GM23338 (cell line): ENCODE measurements at regions not wholly inside any gene's neighbourhood (a gene's known extent, or its start where the extent isn't known, plus 50 kb on each side); places are given as distances from the start of the nearest gene placed in this dataset.

Experiments
- ATAC-seq: fragments of 200-7000 bp; cut with Tn5 transposase; 3 replicates; pipeline ENCODE4 v1.9.1; 2020
- DNase-seq: peaks from one replicate; pipeline ENCODE4 v3.0.0-alpha.2; 2015; ENCODE audit warnings: low spot score
- H2AFZ ChIP-seq: fragments of 200-600 bp; sonication (generic); 2 replicates; pipeline ENCODE4 v1.8.0; 2016; ENCODE audit warnings: antibody characterized with exemption, mild to moderate bottlenecking, moderate library complexity
- H3F3A ChIP-seq: fragments of 200-600 bp; sonication (generic); replicated peaks from 2 replicates; pipeline ENCODE4 v1.8.0; 2017; ENCODE audit warnings: antibody characterized with exemption, mixed run types, low read depth
- H3K27ac ChIP-seq: fragments of 200-600 bp; sonication (generic); 2 replicates; pipeline ENCODE4 v1.6.1; 2016; ENCODE audit warnings: low read depth
- H3K27me3 ChIP-seq: fragments of 200-600 bp; sonication (generic); 2 replicates; pipeline ENCODE4 v1.8.0; 2016; ENCODE audit warnings: mild to moderate bottlenecking, mixed run types, moderate library complexity; ENCODE audit not compliant: insufficient read depth
- H3K36me3 ChIP-seq: fragments of 200-600 bp; sonication (generic); 2 replicates; pipeline ENCODE4 v1.8.0; 2016; ENCODE audit warnings: mild to moderate bottlenecking; ENCODE audit not compliant: insufficient read depth
- H3K4me1 ChIP-seq: fragments of 200-600 bp; sonication (generic); 2 replicates; pipeline ENCODE4 v1.8.0; 2016; ENCODE audit warnings: mild to moderate bottlenecking, moderate library complexity; ENCODE audit not compliant: insufficient read depth
- H3K4me2 ChIP-seq: fragments of 200-600 bp; sonication (generic); 2 replicates; pipeline ENCODE4 v1.7.1; 2017; ENCODE audit warnings: mixed run types
- H3K4me3 ChIP-seq: fragments of 200-600 bp; sonication (generic); 2 replicates; pipeline ENCODE4 v1.6.1; 2016; ENCODE audit warnings: mixed run types
- H3K79me2 ChIP-seq: fragments of 200-600 bp; sonication (generic); replicated peaks from 2 replicates; pipeline ENCODE4 v1.8.0; 2017; ENCODE audit warnings: mild to moderate bottlenecking; ENCODE audit not compliant: insufficient read depth
- H3K9me2 ChIP-seq: fragments of 200-600 bp; sonication (generic); 2 replicates; pipeline ENCODE4 v1.8.0; 2017; ENCODE audit not compliant: insufficient read depth
- H4K20me1 ChIP-seq: fragments of 200-600 bp; sonication (generic); replicated peaks from 2 replicates; pipeline ENCODE4 v1.8.0; 2017; ENCODE audit warnings: mild to moderate bottlenecking; ENCODE audit not compliant: insufficient read depth
- H3K27ac Mint-ChIP-seq: 2 replicates; pipeline ENCODE4 v1.8.0; 2020; ENCODE audit warnings: inconsistent platforms, mild to moderate bottlenecking, moderate library complexity, mixed read lengths
- H3K27me3 Mint-ChIP-seq: 3 replicates; pipeline ENCODE4 v1.8.0; 2022; ENCODE audit warnings: low read depth, mild to moderate bottlenecking, moderate library complexity, mixed read lengths, inconsistent platforms; ENCODE audit not compliant: insufficient read depth, poor library complexity
- H3K36me3 Mint-ChIP-seq: 3 replicates; pipeline ENCODE4 v1.8.0; 2021; ENCODE audit warnings: low read depth, mild to moderate bottlenecking, inconsistent platforms, moderate library complexity, mixed read lengths
- H3K4me1 Mint-ChIP-seq: 3 replicates; pipeline ENCODE4 v1.8.0; 2020; ENCODE audit warnings: mild to moderate bottlenecking, inconsistent platforms, mixed read lengths
- H3K4me3 Mint-ChIP-seq: 3 replicates; pipeline ENCODE4 v1.8.0; 2021; ENCODE audit warnings: moderate library complexity, mild to moderate bottlenecking, inconsistent platforms, mixed read lengths
- H3K9me3 Mint-ChIP-seq: 3 replicates; pipeline ENCODE4 v1.8.0; 2020; ENCODE audit warnings: moderate library complexity, mild to moderate bottlenecking, inconsistent platforms, mixed read lengths
- CREB1 ChIP-seq: fragments of 250-450 bp; sonication (Bioruptor Pico); IDR thresholded peaks from 2 replicates; pipeline ENCODE4 v1.5.0; 2020; ENCODE audit warnings: low read depth, mild to moderate bottlenecking, moderate library complexity
- EZH2 ChIP-seq: fragments of 200-600 bp; sonication (generic); IDR thresholded peaks from one replicate; pipeline ENCODE4 v1.8.0; 2017; ENCODE audit warnings: antibody characterized with exemption, mild to moderate bottlenecking, low read depth; ENCODE audit not compliant: unreplicated experiment
- EZH2phosphoT487 ChIP-seq: fragments of 200-600 bp; sonication (generic); IDR thresholded peaks from one replicate; pipeline ENCODE4 v1.8.1; 2018; ENCODE audit warnings: antibody characterized with exemption; ENCODE audit not compliant: unreplicated experiment
- JUNB ChIP-seq: IDR thresholded peaks from one replicate; pipeline ENCODE4 v1.6.1; 2016; ENCODE audit warnings: antibody characterized with exemption; ENCODE audit not compliant: unreplicated experiment
- NANOG ChIP-seq: IDR thresholded peaks from 2 replicates; pipeline ENCODE4 v1.6.1; 2016; ENCODE audit warnings: antibody characterized with exemption, borderline replicate concordance
- POLR2AphosphoS5 ChIP-seq: IDR thresholded peaks from 2 replicates; pipeline ENCODE4 v1.6.1; 2016; ENCODE audit warnings: antibody characterized with exemption, low read depth
- STAT1 ChIP-seq: IDR thresholded peaks from one replicate; pipeline ENCODE4 v1.6.1; 2016; ENCODE audit warnings: antibody characterized with exemption; ENCODE audit not compliant: unreplicated experiment
- ZNF114 ChIP-seq: fragments of 250-450 bp; sonication (Bioruptor Pico); IDR thresholded peaks from 2 replicates; pipeline ENCODE4 v1.5.0; 2020; ENCODE audit warnings: mild to moderate bottlenecking, moderate library complexity
- ZNF331 ChIP-seq: fragments of 250-450 bp; sonication (Bioruptor Pico); IDR thresholded peaks from 2 replicates; pipeline ENCODE4 v1.5.0; 2020; ENCODE audit warnings: low read depth, mild to moderate bottlenecking, moderate library complexity
- TF ChIP-seq, protein P1 (sequence below), 2 experiments: fragments of 200-600 bp in 1 of 2; sonication (generic) in 1 of 2; conservative IDR thresholded peaks; 2 replicates each; pipeline versions ENCODE4 v1.5.1 to v1.6.1; 2016 to 2017; ENCODE audit warnings: antibody characterized with exemption in 2 of 2, low read depth in 2 of 2, mild to moderate bottlenecking in 2 of 2, moderate library complexity in 1 of 2
- TF ChIP-seq, protein P2 (sequence below): IDR thresholded peaks from 2 replicates; pipeline ENCODE4 v1.6.1; 2016; ENCODE audit warnings: antibody characterized with exemption
- TF ChIP-seq, protein P3 (sequence below): fragments of 250-450 bp; sonication (Bioruptor Pico); IDR thresholded peaks from 2 replicates; pipeline ENCODE4 v1.5.0; 2020; ENCODE audit warnings: mild to moderate bottlenecking, moderate library complexity
- TF ChIP-seq, protein P4 (sequence below): IDR thresholded peaks from one replicate; pipeline ENCODE4 v1.6.1; 2018; ENCODE audit warnings: antibody characterized with exemption; ENCODE audit not compliant: unreplicated experiment

- peaks cover 10% of the 10 kb centered on the region for H3K4me1 ChIP-seq
- no peaks in the 10 kb centered on the region for H4K20me1 ChIP-seq
- no peaks in the 10 kb centered on the region for H3K79me2 ChIP-seq
- no peak overlapping the region for H3K4me3 ChIP-seq
- H3K4me2 ChIP-seq: no peak overlapping the region
- TF ChIP-seq, protein P1, sequence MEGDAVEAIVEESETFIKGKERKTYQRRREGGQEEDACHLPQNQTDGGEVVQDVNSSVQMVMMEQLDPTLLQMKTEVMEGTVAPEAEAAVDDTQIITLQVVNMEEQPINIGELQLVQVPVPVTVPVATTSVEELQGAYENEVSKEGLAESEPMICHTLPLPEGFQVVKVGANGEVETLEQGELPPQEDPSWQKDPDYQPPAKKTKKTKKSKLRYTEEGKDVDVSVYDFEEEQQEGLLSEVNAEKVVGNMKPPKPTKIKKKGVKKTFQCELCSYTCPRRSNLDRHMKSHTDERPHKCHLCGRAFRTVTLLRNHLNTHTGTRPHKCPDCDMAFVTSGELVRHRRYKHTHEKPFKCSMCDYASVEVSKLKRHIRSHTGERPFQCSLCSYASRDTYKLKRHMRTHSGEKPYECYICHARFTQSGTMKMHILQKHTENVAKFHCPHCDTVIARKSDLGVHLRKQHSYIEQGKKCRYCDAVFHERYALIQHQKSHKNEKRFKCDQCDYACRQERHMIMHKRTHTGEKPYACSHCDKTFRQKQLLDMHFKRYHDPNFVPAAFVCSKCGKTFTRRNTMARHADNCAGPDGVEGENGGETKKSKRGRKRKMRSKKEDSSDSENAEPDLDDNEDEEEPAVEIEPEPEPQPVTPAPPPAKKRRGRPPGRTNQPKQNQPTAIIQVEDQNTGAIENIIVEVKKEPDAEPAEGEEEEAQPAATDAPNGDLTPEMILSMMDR (conservative IDR thresholded peaks at IDR 0.05; ENCODE audit: low read depth in 2 of 2): no peak
- TF ChIP-seq EZH2: no peak
- TF ChIP-seq POLR2AphosphoS5: no peak
- no peak for TF ChIP-seq EZH2phosphoT487
- TF ChIP-seq CREB1 (CRISPR knock-in tag): no peak
- no peak for TF ChIP-seq JUNB
- TF ChIP-seq, protein P2, sequence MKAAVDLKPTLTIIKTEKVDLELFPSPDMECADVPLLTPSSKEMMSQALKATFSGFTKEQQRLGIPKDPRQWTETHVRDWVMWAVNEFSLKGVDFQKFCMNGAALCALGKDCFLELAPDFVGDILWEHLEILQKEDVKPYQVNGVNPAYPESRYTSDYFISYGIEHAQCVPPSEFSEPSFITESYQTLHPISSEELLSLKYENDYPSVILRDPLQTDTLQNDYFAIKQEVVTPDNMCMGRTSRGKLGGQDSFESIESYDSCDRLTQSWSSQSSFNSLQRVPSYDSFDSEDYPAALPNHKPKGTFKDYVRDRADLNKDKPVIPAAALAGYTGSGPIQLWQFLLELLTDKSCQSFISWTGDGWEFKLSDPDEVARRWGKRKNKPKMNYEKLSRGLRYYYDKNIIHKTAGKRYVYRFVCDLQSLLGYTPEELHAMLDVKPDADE: no peak
- TF ChIP-seq NANOG: no peak
- no peak for TF ChIP-seq STAT1
- TF ChIP-seq, protein P3, sequence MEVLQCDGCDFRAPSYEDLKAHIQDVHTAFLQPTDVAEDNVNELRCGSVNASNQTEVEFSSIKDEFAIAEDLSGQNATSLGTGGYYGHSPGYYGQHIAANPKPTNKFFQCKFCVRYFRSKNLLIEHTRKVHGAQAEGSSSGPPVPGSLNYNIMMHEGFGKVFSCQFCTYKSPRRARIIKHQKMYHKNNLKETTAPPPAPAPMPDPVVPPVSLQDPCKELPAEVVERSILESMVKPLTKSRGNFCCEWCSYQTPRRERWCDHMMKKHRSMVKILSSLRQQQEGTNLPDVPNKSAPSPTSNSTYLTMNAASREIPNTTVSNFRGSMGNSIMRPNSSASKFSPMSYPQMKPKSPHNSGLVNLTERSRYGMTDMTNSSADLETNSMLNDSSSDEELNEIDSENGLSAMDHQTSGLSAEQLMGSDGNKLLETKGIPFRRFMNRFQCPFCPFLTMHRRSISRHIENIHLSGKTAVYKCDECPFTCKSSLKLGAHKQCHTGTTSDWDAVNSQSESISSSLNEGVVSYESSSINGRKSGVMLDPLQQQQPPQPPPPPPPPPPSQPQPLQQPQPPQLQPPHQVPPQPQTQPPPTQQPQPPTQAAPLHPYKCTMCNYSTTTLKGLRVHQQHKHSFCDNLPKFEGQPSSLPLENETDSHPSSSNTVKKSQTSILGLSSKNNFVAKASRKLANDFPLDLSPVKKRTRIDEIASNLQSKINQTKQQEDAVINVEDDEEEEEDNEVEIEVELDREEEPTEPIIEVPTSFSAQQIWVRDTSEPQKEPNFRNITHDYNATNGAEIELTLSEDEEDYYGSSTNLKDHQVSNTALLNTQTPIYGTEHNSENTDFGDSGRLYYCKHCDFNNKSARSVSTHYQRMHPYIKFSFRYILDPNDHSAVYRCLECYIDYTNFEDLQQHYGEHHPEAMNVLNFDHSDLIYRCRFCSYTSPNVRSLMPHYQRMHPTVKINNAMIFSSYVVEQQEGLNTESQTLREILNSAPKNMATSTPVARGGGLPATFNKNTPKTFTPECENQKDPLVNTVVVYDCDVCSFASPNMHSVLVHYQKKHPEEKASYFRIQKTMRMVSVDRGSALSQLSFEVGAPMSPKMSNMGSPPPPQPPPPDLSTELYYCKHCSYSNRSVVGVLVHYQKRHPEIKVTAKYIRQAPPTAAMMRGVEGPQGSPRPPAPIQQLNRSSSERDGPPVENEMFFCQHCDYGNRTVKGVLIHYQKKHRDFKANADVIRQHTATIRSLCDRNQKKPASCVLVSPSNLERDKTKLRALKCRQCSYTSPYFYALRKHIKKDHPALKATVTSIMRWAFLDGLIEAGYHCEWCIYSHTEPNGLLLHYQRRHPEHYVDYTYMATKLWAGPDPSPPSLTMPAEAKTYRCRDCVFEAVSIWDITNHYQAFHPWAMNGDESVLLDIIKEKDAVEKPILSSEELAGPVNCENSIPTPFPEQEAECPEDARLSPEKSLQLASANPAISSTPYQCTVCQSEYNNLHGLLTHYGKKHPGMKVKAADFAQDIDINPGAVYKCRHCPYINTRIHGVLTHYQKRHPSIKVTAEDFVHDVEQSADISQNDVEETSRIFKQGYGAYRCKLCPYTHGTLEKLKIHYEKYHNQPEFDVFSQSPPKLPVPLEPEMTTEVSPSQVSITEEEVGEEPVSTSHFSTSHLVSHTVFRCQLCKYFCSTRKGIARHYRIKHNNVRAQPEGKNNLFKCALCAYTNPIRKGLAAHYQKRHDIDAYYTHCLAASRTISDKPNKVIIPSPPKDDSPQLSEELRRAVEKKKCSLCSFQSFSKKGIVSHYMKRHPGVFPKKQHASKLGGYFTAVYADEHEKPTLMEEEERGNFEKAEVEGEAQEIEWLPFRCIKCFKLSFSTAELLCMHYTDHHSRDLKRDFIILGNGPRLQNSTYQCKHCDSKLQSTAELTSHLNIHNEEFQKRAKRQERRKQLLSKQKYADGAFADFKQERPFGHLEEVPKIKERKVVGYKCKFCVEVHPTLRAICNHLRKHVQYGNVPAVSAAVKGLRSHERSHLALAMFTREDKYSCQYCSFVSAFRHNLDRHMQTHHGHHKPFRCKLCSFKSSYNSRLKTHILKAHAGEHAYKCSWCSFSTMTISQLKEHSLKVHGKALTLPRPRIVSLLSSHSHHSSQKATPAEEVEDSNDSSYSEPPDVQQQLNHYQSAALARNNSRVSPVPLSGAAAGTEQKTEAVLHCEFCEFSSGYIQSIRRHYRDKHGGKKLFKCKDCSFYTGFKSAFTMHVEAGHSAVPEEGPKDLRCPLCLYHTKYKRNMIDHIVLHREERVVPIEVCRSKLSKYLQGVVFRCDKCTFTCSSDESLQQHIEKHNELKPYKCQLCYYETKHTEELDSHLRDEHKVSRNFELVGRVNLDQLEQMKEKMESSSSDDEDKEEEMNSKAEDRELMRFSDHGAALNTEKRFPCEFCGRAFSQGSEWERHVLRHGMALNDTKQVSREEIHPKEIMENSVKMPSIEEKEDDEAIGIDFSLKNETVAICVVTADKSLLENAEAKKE (CRISPR knock-in tag): no peak
- TF ChIP-seq ZNF331 (CRISPR knock-in tag): no peak
- no peak for TF ChIP-seq ZNF114
- TF ChIP-seq, protein P4, sequence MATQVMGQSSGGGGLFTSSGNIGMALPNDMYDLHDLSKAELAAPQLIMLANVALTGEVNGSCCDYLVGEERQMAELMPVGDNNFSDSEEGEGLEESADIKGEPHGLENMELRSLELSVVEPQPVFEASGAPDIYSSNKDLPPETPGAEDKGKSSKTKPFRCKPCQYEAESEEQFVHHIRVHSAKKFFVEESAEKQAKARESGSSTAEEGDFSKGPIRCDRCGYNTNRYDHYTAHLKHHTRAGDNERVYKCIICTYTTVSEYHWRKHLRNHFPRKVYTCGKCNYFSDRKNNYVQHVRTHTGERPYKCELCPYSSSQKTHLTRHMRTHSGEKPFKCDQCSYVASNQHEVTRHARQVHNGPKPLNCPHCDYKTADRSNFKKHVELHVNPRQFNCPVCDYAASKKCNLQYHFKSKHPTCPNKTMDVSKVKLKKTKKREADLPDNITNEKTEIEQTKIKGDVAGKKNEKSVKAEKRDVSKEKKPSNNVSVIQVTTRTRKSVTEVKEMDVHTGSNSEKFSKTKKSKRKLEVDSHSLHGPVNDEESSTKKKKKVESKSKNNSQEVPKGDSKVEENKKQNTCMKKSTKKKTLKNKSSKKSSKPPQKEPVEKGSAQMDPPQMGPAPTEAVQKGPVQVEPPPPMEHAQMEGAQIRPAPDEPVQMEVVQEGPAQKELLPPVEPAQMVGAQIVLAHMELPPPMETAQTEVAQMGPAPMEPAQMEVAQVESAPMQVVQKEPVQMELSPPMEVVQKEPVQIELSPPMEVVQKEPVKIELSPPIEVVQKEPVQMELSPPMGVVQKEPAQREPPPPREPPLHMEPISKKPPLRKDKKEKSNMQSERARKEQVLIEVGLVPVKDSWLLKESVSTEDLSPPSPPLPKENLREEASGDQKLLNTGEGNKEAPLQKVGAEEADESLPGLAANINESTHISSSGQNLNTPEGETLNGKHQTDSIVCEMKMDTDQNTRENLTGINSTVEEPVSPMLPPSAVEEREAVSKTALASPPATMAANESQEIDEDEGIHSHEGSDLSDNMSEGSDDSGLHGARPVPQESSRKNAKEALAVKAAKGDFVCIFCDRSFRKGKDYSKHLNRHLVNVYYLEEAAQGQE: no peak
- Mint-ChIP-seq H3K4me3 (no peak overlapping the region), H3K36me3 (peaks cover 8% of the 10 kb centered on the region; the same call in 2 of the 3 replicates), H3K27me3 (peaks cover 2% of the 10 kb centered on the region), H3K4me1 (peaks cover 14% of the 10 kb centered on the region), H3K9me3 (peaks cover 8% of the 10 kb centered on the region; the same call in 2 of the 3 replicates), H3K27ac (no peak overlapping the region)
- ATAC-seq (no peak), DNase-seq (no peak)
- no peaks in the 10 kb centered on the region for H3F3A ChIP-seq
- H3K9me2 ChIP-seq: no peaks in the 10 kb centered on the region
- no peaks in the 10 kb centered on the region for H3K27me3 ChIP-seq
- no peaks in the 10 kb centered on the region for H3K36me3 ChIP-seq
- no peak overlapping the region for H3K27ac ChIP-seq
- no peak overlapping the region for H2AFZ ChIP-seq
Measured at GRCh38 chr5:125874057-125874456, 549.2 kb upstream of the GRAMD2B start.
